ENCODE measurements at regions not wholly inside any gene's neighbourhood (a gene's known extent, or its start where the extent isn't known, plus 50 kb on each side); places are given as distances from the start of the nearest gene placed in this dataset.

- TF ChIP-seq CTCF (IDR thresholded peaks at IDR 0.05) (no peak), POLR2A (IDR thresholded peaks at IDR 0.05) (no peak)
These were observed 76.9 kb downstream of the LEPR start for GRCh38 chr1:65497256-65497830.

Data from prostate gland (tissue), 2 donors.